ENCODE measurements at regions not wholly inside any gene's neighbourhood (a gene's known extent, or its start where the extent isn't known, plus 50 kb on each side); places are given as distances from the start of the nearest gene placed in this dataset.

GRCh38 chr3:25940935-25941334 is 151.0 kb downstream of the OXSM start:
- no peaks in the 10 kb centered on the region for H4K20me1 ChIP-seq (ENCODE audit: insufficient read depth)
- no peak overlapping the region for H2AFZ ChIP-seq (ENCODE audit: low read depth, low read length)
- H3K9me2 ChIP-seq (ENCODE audit: insufficient read depth, low read length) = no peaks in the 10 kb centered on the region
- H3K79me2 ChIP-seq (replicated peaks; ENCODE audit: insufficient read depth, low read length) = no peaks in the 10 kb centered on the region
- no peak for TF ChIP-seq TAF1 (IDR thresholded peaks at IDR 0.05; ENCODE audit: low read depth)
- TF ChIP-seq POLR2AphosphoS5 (IDR thresholded peaks at IDR 0.05) = peak; percentile 22
- TF ChIP-seq EP300 (conservative IDR thresholded peaks at IDR 0.05; ENCODE audit: poor library complexity, severe bottlenecking) = peak; percentile 46
- no peaks in the 10 kb centered on the region for H3K9me3 ChIP-seq (ENCODE audit: low read length)
- H3K4me3 ChIP-seq (ENCODE audit: low read length) = no peak overlapping the region
- no peak overlapping the region for H3K4me2 ChIP-seq (ENCODE audit: low read length)
- no peaks in the 10 kb centered on the region for H3F3A ChIP-seq (ENCODE audit: insufficient read depth, low read length, poor library complexity, severe bottlenecking)
- H3K36me3 ChIP-seq (ENCODE audit: insufficient read depth, low read length) = no peaks in the 10 kb centered on the region
- H3K27me3 ChIP-seq (ENCODE audit: insufficient read depth, low read depth, low read length) = no peaks in the 10 kb centered on the region
- H3K27ac ChIP-seq (ENCODE audit: low read length) = no peak overlapping the region
- H3K9ac ChIP-seq (ENCODE audit: low read length) = no peak overlapping the region

- Histone ChIP-seq H3K36me3 (ENCODE audit: insufficient read depth, low read length) (no peaks in the 10 kb centered on the region), H3K9me2 (ENCODE audit: insufficient read depth, low read length) (no peaks in the 10 kb centered on the region), H3K9ac (ENCODE audit: low read length) (no peak overlapping the region), H3K27ac (ENCODE audit: low read length) (no peak overlapping the region), H3F3A (ENCODE audit: insufficient read depth, low read length, poor library complexity, severe bottlenecking) (no peaks in the 10 kb centered on the region), H4K20me1 (ENCODE audit: insufficient read depth) (no peaks in the 10 kb centered on the region), H3K4me2 (ENCODE audit: low read length) (no peak overlapping the region), H3K4me3 (ENCODE audit: low read length) (no peak overlapping the region), H2AFZ (ENCODE audit: low read depth, low read length) (no peak overlapping the region), H3K79me2 (replicated peaks; ENCODE audit: insufficient read depth, low read length) (no peaks in the 10 kb centered on the region), H3K9me3 (ENCODE audit: low read length) (no peaks in the 10 kb centered on the region), H3K27me3 (ENCODE audit: insufficient read depth, low read depth, low read length) (no peaks in the 10 kb centered on the region)
- TF ChIP-seq RAD21 (conservative IDR thresholded peaks at IDR 0.05) = no peak
- no peak for TF ChIP-seq POLR2AphosphoS5 (IDR thresholded peaks at IDR 0.05)
- TF ChIP-seq TAF1 (IDR thresholded peaks at IDR 0.05; ENCODE audit: low read depth) = no peak
- no peak for TF ChIP-seq REST (IDR thresholded peaks at IDR 0.05; ENCODE audit: borderline replicate concordance)
- no peak for TF ChIP-seq CTCF (IDR thresholded peaks at IDR 0.05; ENCODE audit: poor library complexity, severe bottlenecking)
- TF ChIP-seq EP300 (conservative IDR thresholded peaks at IDR 0.05; ENCODE audit: poor library complexity, severe bottlenecking) = no peak
Measured at GRCh38 chr3:25944329-25944728, 154.4 kb downstream of the OXSM start.

GRCh38 chr3:25945366-25945765 is 155.5 kb downstream of the OXSM start:
- Histone ChIP-seq H3K9ac (ENCODE audit: low read length) (no peak overlapping the region), H3K79me2 (replicated peaks; ENCODE audit: insufficient read depth, low read length) (no peaks in the 10 kb centered on the region), H4K20me1 (ENCODE audit: insufficient read depth) (no peaks in the 10 kb centered on the region), H3K9me3 (ENCODE audit: low read length) (no peaks in the 10 kb centered on the region), H3K36me3 (ENCODE audit: insufficient read depth, low read length) (no peaks in the 10 kb centered on the region), H3K27me3 (ENCODE audit: insufficient read depth, low read depth, low read length) (no peaks in the 10 kb centered on the region), H3K4me3 (ENCODE audit: low read length) (no peak overlapping the region), H3K27ac (ENCODE audit: low read length) (no peak overlapping the region), H3K4me2 (ENCODE audit: low read length) (no peak overlapping the region), H2AFZ (ENCODE audit: low read depth, low read length) (no peak overlapping the region), H3F3A (ENCODE audit: insufficient read depth, low read length, poor library complexity, severe bottlenecking) (no peaks in the 10 kb centered on the region), H3K9me2 (ENCODE audit: insufficient read depth, low read length) (no peaks in the 10 kb centered on the region)
- TF ChIP-seq CTCF (IDR thresholded peaks at IDR 0.05; ENCODE audit: poor library complexity, severe bottlenecking) = no peak
- no peak for TF ChIP-seq SMC3 (conservative IDR thresholded peaks at IDR 0.05; ENCODE audit: poor library complexity)

Measured in neural cell (in vitro differentiated cells).